BLaER1 (cell line): ENCODE measurements at regions not wholly inside any gene's neighbourhood (a gene's known extent, or its start where the extent isn't known, plus 50 kb on each side); places are given as distances from the start of the nearest gene placed in this dataset.
"Not testable (repeated sequence)": the region's sequence is repeated elsewhere in the genome, so short reads cannot be mapped to it uniquely, and the experiment has no call there.

ENCODE experiments used
- H3K27ac ChIP-seq: shearing (Covaris generic); formaldehyde crosslinking; 2 replicates; pipeline ENCODE4 v1.8.1; 2022
- H3K27me3 ChIP-seq: shearing (Covaris generic); formaldehyde crosslinking; 2 replicates; pipeline ENCODE4 v1.8.1; 2022
- H3K36me3 ChIP-seq: shearing (Covaris generic); formaldehyde crosslinking; 2 replicates; pipeline ENCODE4 v1.8.1; 2022
- H3K4me1 ChIP-seq: shearing (Covaris generic); formaldehyde crosslinking; 2 replicates; pipeline ENCODE4 v1.8.1; 2022
- H3K4me2 ChIP-seq: shearing (Covaris generic); formaldehyde crosslinking; 2 replicates; pipeline ENCODE4 v1.8.1; 2022
- H3K4me3 ChIP-seq: shearing (Covaris generic); formaldehyde crosslinking; 2 replicates; pipeline ENCODE4 v1.8.1; 2022
- H3K9ac ChIP-seq: shearing (Covaris generic); formaldehyde crosslinking; 2 replicates; pipeline ENCODE4 v1.8.1; 2022
- H3K9me3 ChIP-seq: shearing (Covaris generic); formaldehyde crosslinking; 2 replicates; pipeline ENCODE4 v1.8.1; 2022
- H4K20me1 ChIP-seq: shearing (Covaris generic); formaldehyde crosslinking; 2 replicates; pipeline ENCODE4 v1.8.1; 2022
- Cebpa-rat ChIP-seq: shearing (Covaris generic); IDR thresholded peaks from 2 replicates; pipeline ENCODE4 v1.8.1; 2022

- no peak overlapping the region for H3K27ac ChIP-seq
- H3K9me3 ChIP-seq = no peaks in the 10 kb centered on the region
- H3K4me3 ChIP-seq = no peak overlapping the region
- TF ChIP-seq Cebpa-rat = no peak
- H3K36me3 ChIP-seq = no peaks in the 10 kb centered on the region
- H3K9ac ChIP-seq = no peak overlapping the region
- H3K4me2 ChIP-seq = no peak overlapping the region
- H4K20me1 ChIP-seq = no peaks in the 10 kb centered on the region
- no peaks in the 10 kb centered on the region for H3K4me1 ChIP-seq
- H3K27me3 ChIP-seq = no peaks in the 10 kb centered on the region
These were observed 517.6 kb upstream of the ADGRL4 start for GRCh38 chr1:79524126-79524525.

GRCh38 chr1:79519084-79519760, 512.7 kb upstream of the ADGRL4 start:
- peaks cover 16% of the 10 kb centered on the region for H3K4me1 ChIP-seq
- H3K9me3 ChIP-seq = no peaks in the 10 kb centered on the region
- TF ChIP-seq Cebpa-rat = no peak
- no peak overlapping the region for H3K4me2 ChIP-seq
- H3K27ac ChIP-seq = no peak overlapping the region
- no peak overlapping the region for H3K9ac ChIP-seq
- H3K36me3 ChIP-seq = no peaks in the 10 kb centered on the region
- no peaks in the 10 kb centered on the region for H3K27me3 ChIP-seq
- no peaks in the 10 kb centered on the region for H4K20me1 ChIP-seq
- no peak overlapping the region for H3K4me3 ChIP-seq

GRCh38 chr1:79517470-79518224, 511.1 kb upstream of the ADGRL4 start:
- no peak for TF ChIP-seq Cebpa-rat
- no peaks in the 10 kb centered on the region for H3K9me3 ChIP-seq
- H3K4me3 ChIP-seq = no peak overlapping the region
- H3K9ac ChIP-seq = no peak overlapping the region
- no peaks in the 10 kb centered on the region for H3K36me3 ChIP-seq
- 0 out of 2 replicates have a peak overlapping the region, but pooled peaks have one; percentile 14 for H3K4me2 ChIP-seq
- peaks cover 16% of the 10 kb centered on the region for H3K4me1 ChIP-seq
- no peaks in the 10 kb centered on the region for H4K20me1 ChIP-seq
- H3K27me3 ChIP-seq = no peaks in the 10 kb centered on the region
- no peak overlapping the region for H3K27ac ChIP-seq

DNA sequence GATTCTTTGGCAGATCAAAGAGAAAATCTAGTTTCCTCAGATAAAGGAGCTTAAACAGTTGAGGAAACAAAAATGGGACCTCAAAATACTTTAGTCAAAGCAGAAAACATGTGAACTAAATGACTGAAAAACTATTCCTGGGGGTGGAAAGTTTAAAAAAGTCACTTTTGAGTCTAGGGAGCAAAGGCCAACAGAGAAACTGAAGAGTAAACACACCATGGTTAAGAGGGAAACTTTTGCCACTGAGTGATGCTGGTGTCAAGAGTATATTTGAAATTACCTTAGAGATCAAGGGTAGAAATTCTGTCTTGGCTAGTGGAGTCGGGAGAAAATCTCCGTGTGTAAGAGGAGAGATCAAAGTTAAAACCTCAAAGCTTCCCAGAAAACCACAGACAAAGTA, 501.2 kb upstream of the ADGRL4 start:
- no peak overlapping the region for H3K27ac ChIP-seq
- no peak for TF ChIP-seq Cebpa-rat
- H4K20me1 ChIP-seq = no peaks in the 10 kb centered on the region
- H3K27me3 ChIP-seq = no peaks in the 10 kb centered on the region
- H3K36me3 ChIP-seq = no peaks in the 10 kb centered on the region
- no peak overlapping the region for H3K4me3 ChIP-seq
- H3K9ac ChIP-seq = no peak overlapping the region
- H3K4me1 ChIP-seq = no peaks in the 10 kb centered on the region
- no peaks in the 10 kb centered on the region for H3K9me3 ChIP-seq
- no peak overlapping the region for H3K4me2 ChIP-seq

GRCh38 chr1:79501153-79501552, 494.6 kb upstream of the ADGRL4 start:
- TF ChIP-seq Cebpa-rat = peak; percentile 18; the same call in 1 of the 2 replicates
- no peak overlapping the region for H3K9ac ChIP-seq
- H3K9me3 ChIP-seq = no peaks in the 10 kb centered on the region
- H3K36me3 ChIP-seq = no peaks in the 10 kb centered on the region
- no peak overlapping the region for H3K27ac ChIP-seq
- no peak overlapping the region for H3K4me3 ChIP-seq
- no peaks in the 10 kb centered on the region for H4K20me1 ChIP-seq
- H3K27me3 ChIP-seq = no peaks in the 10 kb centered on the region
- H3K4me2 ChIP-seq = no peak overlapping the region
- no peaks in the 10 kb centered on the region for H3K4me1 ChIP-seq

GRCh38 chr1:79499541-79499940, 493.0 kb upstream of the ADGRL4 start:
- no peak for TF ChIP-seq Cebpa-rat
- Histone ChIP-seq H3K4me1 (no peaks in the 10 kb centered on the region), H3K4me3 (no peak overlapping the region), H3K27ac (no peak overlapping the region), H4K20me1 (no peaks in the 10 kb centered on the region), H3K9me3 (no peaks in the 10 kb centered on the region), H3K36me3 (no peaks in the 10 kb centered on the region), H3K4me2 (no peak overlapping the region), H3K9ac (no peak overlapping the region), H3K27me3 (no peaks in the 10 kb centered on the region)

DNA sequence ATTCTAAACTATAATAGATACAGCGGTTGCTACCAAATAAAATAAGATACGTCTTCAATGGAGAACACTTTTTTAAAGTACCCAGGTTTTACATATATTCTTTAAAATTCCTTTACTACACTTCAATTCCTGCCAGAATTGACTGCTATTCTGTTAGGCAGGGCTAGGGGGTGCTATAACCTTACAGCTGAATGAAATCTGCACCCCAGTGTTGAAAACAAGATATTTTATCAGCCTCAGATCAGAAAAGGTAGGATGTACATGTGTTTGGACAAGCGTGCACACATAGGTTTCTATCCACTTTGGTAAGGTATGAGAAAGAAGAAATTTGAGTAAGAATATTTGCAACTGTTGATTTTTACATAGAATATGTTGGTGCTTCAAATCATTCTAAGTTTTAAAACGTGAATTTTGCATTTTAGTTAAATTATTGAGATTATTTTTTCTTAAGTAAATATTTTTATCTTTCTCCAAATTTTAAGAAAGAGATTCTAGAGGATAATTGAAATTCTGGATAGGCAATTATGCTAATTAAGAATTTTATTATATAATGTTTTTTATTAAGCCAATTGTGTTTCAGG, 490.8 kb upstream of the ADGRL4 start:
- no peaks in the 10 kb centered on the region for H3K9me3 ChIP-seq
- no peak overlapping the region for H3K9ac ChIP-seq
- H3K27ac ChIP-seq = no peak overlapping the region
- H4K20me1 ChIP-seq = no peaks in the 10 kb centered on the region
- no peak for TF ChIP-seq Cebpa-rat
- H3K36me3 ChIP-seq = no peaks in the 10 kb centered on the region
- no peaks in the 10 kb centered on the region for H3K27me3 ChIP-seq
- H3K4me1 ChIP-seq = no peaks in the 10 kb centered on the region
- H3K4me2 ChIP-seq = no peak overlapping the region
- no peak overlapping the region for H3K4me3 ChIP-seq

- H3K4me3 ChIP-seq = no peak overlapping the region
These were observed 489.6 kb upstream of the ADGRL4 start for GRCh38 chr1:79496129-79496528.

GRCh38 chr1:79493702-79494101, 487.2 kb upstream of the ADGRL4 start:
- H3K4me3 ChIP-seq, H4K20me1 ChIP-seq, H3K27me3 ChIP-seq, H3K4me2 ChIP-seq, H3K4me1 ChIP-seq, H3K9ac ChIP-seq, H3K27ac ChIP-seq, H3K9me3 ChIP-seq, H3K36me3 ChIP-seq: not testable (repeated sequence)

More at GRCh38 chr1:79496129-79496528, 489.6 kb upstream of the ADGRL4 start:
- no peak for TF ChIP-seq Cebpa-rat
- Histone ChIP-seq H3K9ac (no peak overlapping the region), H3K9me3 (no peaks in the 10 kb centered on the region), H3K27ac (no peak overlapping the region), H3K27me3 (no peaks in the 10 kb centered on the region), H3K4me1 (no peaks in the 10 kb centered on the region), H4K20me1 (no peaks in the 10 kb centered on the region), H3K36me3 (no peaks in the 10 kb centered on the region), H3K4me2 (no peak overlapping the region)

GRCh38 chr1:79488572-79489121, 482.1 kb upstream of the ADGRL4 start:
- H3K9me3 ChIP-seq, H3K27me3 ChIP-seq, H3K27ac ChIP-seq, H3K4me3 ChIP-seq, H3K4me2 ChIP-seq, H3K4me1 ChIP-seq, H3K36me3 ChIP-seq, H3K9ac ChIP-seq, H4K20me1 ChIP-seq: not testable (repeated sequence)
